ENCODE measurements at regions not wholly inside any gene's neighbourhood (a gene's known extent, or its start where the extent isn't known, plus 50 kb on each side); places are given as distances from the start of the nearest gene placed in this dataset.
A peak's percentile ranks its signal among the peaks of the same experiment; 100 is the strongest.

- Histone ChIP-seq H3K9me3 (ENCODE audit: control insufficient read depth in 2 of 3, insufficient read depth in 1 of 3, low read length in 3 of 3) (no peaks in the 10 kb centered on the region), H3K27ac (ENCODE audit: low read depth in 2 of 2, low read length in 2 of 2) (no peak overlapping the region), H3K9ac (ENCODE audit: low read length in 3 of 3) (no peak overlapping the region), H3K36me3 (ENCODE audit: control insufficient read depth in 2 of 3, insufficient read depth in 3 of 3, low read length in 3 of 3) (no peaks in the 10 kb centered on the region), H3K4me1 (ENCODE audit: control insufficient read depth in 2 of 3, insufficient read depth in 2 of 3, low read depth in 1 of 3, low read length in 3 of 3) (no peaks in the 10 kb centered on the region), H3K4me3 (ENCODE audit: low read length in 3 of 3) (no peak overlapping the region), H3K27me3 (ENCODE audit: control insufficient read depth, insufficient read depth, low read length) (no peaks in the 10 kb centered on the region)
- no peak for FAIRE-seq
- no peak for TF ChIP-seq CTCF (IDR thresholded peaks at IDR 0.05; ENCODE audit: borderline replicate concordance, extremely low read depth, insufficient read depth)
- intact Hi-C loops (cut with DNase I): no loop called here
- DNase-seq: no peak
Measured at GRCh38 chr5:27535031-27535557, 496.7 kb upstream of the CDH9 start.

DNA sequence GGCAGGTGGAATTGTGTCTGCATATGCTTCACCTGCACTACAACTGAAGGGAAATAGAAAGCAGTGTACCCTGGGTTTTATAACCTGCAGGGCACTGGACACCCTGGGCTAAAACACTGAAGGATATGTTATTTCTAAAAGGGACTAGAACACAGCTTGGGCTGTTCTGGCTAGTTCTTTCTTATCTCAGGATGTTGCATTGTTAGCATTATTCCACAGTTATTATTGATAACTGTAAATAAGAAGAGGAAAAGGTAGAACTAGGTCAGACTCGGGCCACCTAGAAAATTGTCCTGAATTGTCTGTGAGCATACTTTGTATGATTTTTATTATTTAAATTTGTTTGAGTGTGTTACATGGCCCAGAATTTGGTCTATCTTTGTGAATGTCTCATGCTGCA, 493.9 kb upstream of the CDH9 start:
- intact Hi-C loops (cut with DNase I): no loop called here
- FAIRE-seq: no peak
- no peaks in the 10 kb centered on the region for H3K27me3 ChIP-seq (ENCODE audit: control insufficient read depth, insufficient read depth, low read length)
- no peaks in the 10 kb centered on the region for H3K9me3 ChIP-seq (ENCODE audit: control insufficient read depth in 2 of 3, insufficient read depth in 1 of 3, low read length in 3 of 3)
- H3K9ac ChIP-seq (ENCODE audit: low read length in 3 of 3): no peak overlapping the region
- TF ChIP-seq CTCF (IDR thresholded peaks at IDR 0.05; ENCODE audit: borderline replicate concordance, extremely low read depth, insufficient read depth): no peak
- no peak for DNase-seq
- no peaks in the 10 kb centered on the region for H3K4me1 ChIP-seq (ENCODE audit: control insufficient read depth in 2 of 3, insufficient read depth in 2 of 3, low read depth in 1 of 3, low read length in 3 of 3)
- no peak overlapping the region for H3K27ac ChIP-seq (ENCODE audit: low read depth in 2 of 2, low read length in 2 of 2)
- H3K36me3 ChIP-seq (ENCODE audit: control insufficient read depth in 2 of 3, insufficient read depth in 3 of 3, low read length in 3 of 3): no peaks in the 10 kb centered on the region
- no peak overlapping the region for H3K4me3 ChIP-seq (ENCODE audit: low read length in 3 of 3)

GRCh38 chr5:27524515-27524914, 486.1 kb upstream of the CDH9 start:
- H3K9ac ChIP-seq (ENCODE audit: low read length in 3 of 3): no peak overlapping the region
- peak; percentile 89 for FAIRE-seq
- no peaks in the 10 kb centered on the region for H3K9me3 ChIP-seq (ENCODE audit: control insufficient read depth in 2 of 3, insufficient read depth in 1 of 3, low read length in 3 of 3)
- no peak for TF ChIP-seq CTCF (IDR thresholded peaks at IDR 0.05; ENCODE audit: borderline replicate concordance, extremely low read depth, insufficient read depth)
- DNase-seq: no peak
- no peaks in the 10 kb centered on the region for H3K4me1 ChIP-seq (ENCODE audit: control insufficient read depth in 2 of 3, insufficient read depth in 2 of 3, low read depth in 1 of 3, low read length in 3 of 3)
- H3K4me3 ChIP-seq (ENCODE audit: low read length in 3 of 3): no peak overlapping the region
- no peaks in the 10 kb centered on the region for H3K36me3 ChIP-seq (ENCODE audit: control insufficient read depth in 2 of 3, insufficient read depth in 3 of 3, low read length in 3 of 3)
- intact Hi-C loops (cut with DNase I): no loop called here
- H3K27me3 ChIP-seq (ENCODE audit: control insufficient read depth, insufficient read depth, low read length): no peaks in the 10 kb centered on the region
- no peak overlapping the region for H3K27ac ChIP-seq (ENCODE audit: low read depth in 2 of 2, low read length in 2 of 2)

GRCh38 chr5:27523629-27524028, 485.2 kb upstream of the CDH9 start:
- peak in 1 of 5 donors; percentile 59 for DNase-seq
- FAIRE-seq: no peak

More at GRCh38 chr5:27523629-27524028, 485.2 kb upstream of the CDH9 start:
- intact Hi-C loops (cut with DNase I): no loop called here
- TF ChIP-seq CTCF (IDR thresholded peaks at IDR 0.05; ENCODE audit: borderline replicate concordance, extremely low read depth, insufficient read depth): no peak
- H3K27ac ChIP-seq (ENCODE audit: low read depth in 2 of 2, low read length in 2 of 2): no peak overlapping the region
- H3K9me3 ChIP-seq (ENCODE audit: control insufficient read depth in 2 of 3, insufficient read depth in 1 of 3, low read length in 3 of 3): no peaks in the 10 kb centered on the region
- H3K4me3 ChIP-seq (ENCODE audit: low read length in 3 of 3): no peak overlapping the region
- H3K4me1 ChIP-seq (ENCODE audit: control insufficient read depth in 2 of 3, insufficient read depth in 2 of 3, low read depth in 1 of 3, low read length in 3 of 3): no peaks in the 10 kb centered on the region
- no peaks in the 10 kb centered on the region for H3K36me3 ChIP-seq (ENCODE audit: control insufficient read depth in 2 of 3, insufficient read depth in 3 of 3, low read length in 3 of 3)
- no peaks in the 10 kb centered on the region for H3K27me3 ChIP-seq (ENCODE audit: control insufficient read depth, insufficient read depth, low read length)
- H3K9ac ChIP-seq (ENCODE audit: low read length in 3 of 3): no peak overlapping the region
